IPS-NIHi11 (cell line): ENCODE measurements at regions not wholly inside any gene's neighbourhood (a gene's known extent, or its start where the extent isn't known, plus 50 kb on each side); places are given as distances from the start of the nearest gene placed in this dataset.

ENCODE experiments used
- DNase-seq: peaks from one replicate; pipeline ENCODE4 v3.0.0; 2012; ENCODE audit warnings: mixed read lengths, low spot score

- DNase-seq: no peak
Measured at GRCh38 chr12:84676787-84677186, 235.8 kb downstream of the SLC6A15 start.

GRCh38 chr12:84661786-84662185, 250.8 kb downstream of the SLC6A15 start:
- no peak for DNase-seq

GRCh38 chr12:84660139-84660538, 252.5 kb downstream of the SLC6A15 start:
- no peak for DNase-seq

- no peak for DNase-seq
Measured at GRCh38 chr12:84658877-84659276, 253.7 kb downstream of the SLC6A15 start.

- no peak for DNase-seq
Measured at GRCh38 chr12:84656705-84657104, 255.9 kb downstream of the SLC6A15 start.

GRCh38 chr12:84653482-84653881, 259.1 kb downstream of the SLC6A15 start:
- no peak for DNase-seq

- DNase-seq: no peak
Measured at GRCh38 chr12:84648425-84648824, 264.2 kb downstream of the SLC6A15 start.

GRCh38 chr12:84644908-84645307, 267.7 kb downstream of the SLC6A15 start:
- no peak for DNase-seq

- DNase-seq: no peak
Measured at GRCh38 chr12:84643993-84644392, 268.6 kb downstream of the SLC6A15 start.

GRCh38 chr12:84641940-84642545, 270.6 kb downstream of the SLC6A15 start:
- no peak for DNase-seq

- no peak for DNase-seq
Measured at GRCh38 chr12:84638811-84639368, 273.7 kb downstream of the SLC6A15 start.

GRCh38 chr12:84637926-84638325, 274.7 kb downstream of the SLC6A15 start:
- no peak for DNase-seq

GRCh38 chr12:84636801-84637290, 275.8 kb downstream of the SLC6A15 start:
- DNase-seq: no peak

GRCh38 chr12:84634526-84634925, 278.1 kb downstream of the SLC6A15 start:
- DNase-seq: no peak

- DNase-seq: no peak
Measured at GRCh38 chr12:84632556-84632955, 280.0 kb downstream of the SLC6A15 start.

- no peak for DNase-seq
Measured at GRCh38 chr12:84631020-84631419, 281.6 kb downstream of the SLC6A15 start.

GRCh38 chr12:84627593-84627992, 285.0 kb downstream of the SLC6A15 start:
- DNase-seq: no peak

GRCh38 chr12:84624601-84625000, 288.0 kb downstream of the SLC6A15 start:
- DNase-seq: no peak

- no peak for DNase-seq
Measured at GRCh38 chr12:84619053-84619571, 293.5 kb downstream of the SLC6A15 start.

GRCh38 chr12:84607170-84607819, 305.3 kb downstream of the SLC6A15 start:
- DNase-seq: no peak

GRCh38 chr12:84605983-84606382, 306.6 kb downstream of the SLC6A15 start:
- no peak for DNase-seq

GRCh38 chr12:84604551-84604950, 308.0 kb downstream of the SLC6A15 start:
- no peak for DNase-seq
